ENCODE measurements at regions not wholly inside any gene's neighbourhood (a gene's known extent, or its start where the extent isn't known, plus 50 kb on each side); places are given as distances from the start of the nearest gene placed in this dataset.

- DNase-seq, result peak; percentile 47
- H3K27me3 Mint-ChIP-seq (ENCODE audit: low read depth), result peaks cover 60% of the 10 kb centered on the region
- peak overlapping the region in 2 of 3 experiments; percentile 16 to 61; a peak in 4 of 7 replicates for H3K27ac Mint-ChIP-seq
- Histone ChIP-seq H3K9me3 (ENCODE audit: control insufficient read depth, low read depth, low read length) (no peaks in the 10 kb centered on the region), H4K5ac (ENCODE audit: insufficient read length, low read depth, low read length) (no peak overlapping the region), H4K20me1 (ENCODE audit: control insufficient read depth, insufficient read depth, insufficient read length) (no peaks in the 10 kb centered on the region), H2BK120ac (ENCODE audit: low read depth, low read length, poor library complexity, severe bottlenecking) (no peak overlapping the region), H2BK5ac (ENCODE audit: insufficient read length, low read length) (no peak overlapping the region), H3K4me2 (ENCODE audit: insufficient read depth, insufficient read length, low read length) (peak overlapping the region; percentile 38), H2BK20ac (ENCODE audit: low read depth, low read length, poor library complexity, severe bottlenecking) (no peak overlapping the region), H4K8ac (replicated peaks; ENCODE audit: insufficient read length, low read depth, low read length) (no peak overlapping the region), H3K79me2 (ENCODE audit: insufficient read depth, low read length) (0 out of 2 replicates have a peak, but pooled peaks cover under 1% of the 10 kb centered on the region), H3K23ac (ENCODE audit: insufficient read length, low read depth, low read length) (no peak overlapping the region), H3K4me1 (ENCODE audit: insufficient read depth, low read length) (peaks cover 29% of the 10 kb centered on the region), H3K79me1 (ENCODE audit: insufficient read depth, low read depth, low read length, poor library complexity, severe bottlenecking) (no peaks in the 10 kb centered on the region), H2BK15ac (ENCODE audit: low read depth, low read length) (no peak overlapping the region), H2AK5ac (ENCODE audit: insufficient read length, low read length) (no peak overlapping the region), H3K56ac (ENCODE audit: insufficient read length, low read depth, low read length) (no peak overlapping the region), H3K14ac (ENCODE audit: insufficient read depth, low read length) (no peak overlapping the region), H3K9ac (ENCODE audit: extremely low read depth, insufficient read length, low read length) (no peak overlapping the region), H3K27ac (ENCODE audit: insufficient read length, low read depth, low read length) (no peak overlapping the region), H3K27me3 (ENCODE audit: insufficient read depth, low read length) (peaks cover 5% of the 10 kb centered on the region), H3T11ph (ENCODE audit: low read length) (no peak overlapping the region), H3K4ac (ENCODE audit: low read depth, low read length) (no peak overlapping the region), H2BK12ac (ENCODE audit: insufficient read length, low read depth, low read length) (no peak overlapping the region), H3K23me2 (ENCODE audit: insufficient read length, low read depth, low read length, poor library complexity, severe bottlenecking) (peaks cover 3% of the 10 kb centered on the region), H4K91ac (ENCODE audit: insufficient read length, low read depth, low read length) (no peak overlapping the region), H2AFZ (ENCODE audit: low read length) (no peak overlapping the region), H3K18ac (ENCODE audit: insufficient read length, low read depth, low read length) (no peak overlapping the region)
- H3K4me1 Mint-ChIP-seq, result peaks cover 61 to 70% of the 10 kb centered on the region in 2 experiments
- no peaks in the 10 kb centered on the region for H3K9me3 Mint-ChIP-seq
- no CpG with 5 or more reads among the region's 18 CpGs for WGBS (ENCODE audit: extremely low coverage, insufficient read length, low lambda C conversion rate)
- no peaks in the 10 kb centered on the region for H3K36me3 Mint-ChIP-seq (ENCODE audit: insufficient read depth in 1 of 3, low read depth in 3 of 3)
- TF ChIP-seq, protein P1, sequence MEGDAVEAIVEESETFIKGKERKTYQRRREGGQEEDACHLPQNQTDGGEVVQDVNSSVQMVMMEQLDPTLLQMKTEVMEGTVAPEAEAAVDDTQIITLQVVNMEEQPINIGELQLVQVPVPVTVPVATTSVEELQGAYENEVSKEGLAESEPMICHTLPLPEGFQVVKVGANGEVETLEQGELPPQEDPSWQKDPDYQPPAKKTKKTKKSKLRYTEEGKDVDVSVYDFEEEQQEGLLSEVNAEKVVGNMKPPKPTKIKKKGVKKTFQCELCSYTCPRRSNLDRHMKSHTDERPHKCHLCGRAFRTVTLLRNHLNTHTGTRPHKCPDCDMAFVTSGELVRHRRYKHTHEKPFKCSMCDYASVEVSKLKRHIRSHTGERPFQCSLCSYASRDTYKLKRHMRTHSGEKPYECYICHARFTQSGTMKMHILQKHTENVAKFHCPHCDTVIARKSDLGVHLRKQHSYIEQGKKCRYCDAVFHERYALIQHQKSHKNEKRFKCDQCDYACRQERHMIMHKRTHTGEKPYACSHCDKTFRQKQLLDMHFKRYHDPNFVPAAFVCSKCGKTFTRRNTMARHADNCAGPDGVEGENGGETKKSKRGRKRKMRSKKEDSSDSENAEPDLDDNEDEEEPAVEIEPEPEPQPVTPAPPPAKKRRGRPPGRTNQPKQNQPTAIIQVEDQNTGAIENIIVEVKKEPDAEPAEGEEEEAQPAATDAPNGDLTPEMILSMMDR (conservative IDR thresholded peaks at IDR 0.05), result no peak
- peak overlapping the region in 1 of 2 experiments; percentile 43; a peak in 2 of 5 replicates for H3K4me3 Mint-ChIP-seq
Measured at GRCh38 chr3:193943851-193944517, 192.0 kb upstream of the HES1 start.

Data from H9 (cell line).